Loucy (cell line): ENCODE measurements at regions not wholly inside any gene's neighbourhood (a gene's known extent, or its start where the extent isn't known, plus 50 kb on each side); places are given as distances from the start of the nearest gene placed in this dataset.

Experiments used
- CTCF ChIP-seq: fragments of 200-600 bp; sonication (generic); conservative IDR thresholded peaks from 2 replicates; pipeline ENCODE4 v1.5.1; 2014; ENCODE audit warnings: mild to moderate bottlenecking, antibody characterized with exemption, low read length
- EZH2phosphoT487 ChIP-seq: fragments of 200-600 bp; IDR thresholded peaks from 2 replicates; pipeline ENCODE4 v1.6.1; 2018; ENCODE audit warnings: antibody characterized with exemption, mild to moderate bottlenecking, moderate library complexity, borderline replicate concordance

DNA sequence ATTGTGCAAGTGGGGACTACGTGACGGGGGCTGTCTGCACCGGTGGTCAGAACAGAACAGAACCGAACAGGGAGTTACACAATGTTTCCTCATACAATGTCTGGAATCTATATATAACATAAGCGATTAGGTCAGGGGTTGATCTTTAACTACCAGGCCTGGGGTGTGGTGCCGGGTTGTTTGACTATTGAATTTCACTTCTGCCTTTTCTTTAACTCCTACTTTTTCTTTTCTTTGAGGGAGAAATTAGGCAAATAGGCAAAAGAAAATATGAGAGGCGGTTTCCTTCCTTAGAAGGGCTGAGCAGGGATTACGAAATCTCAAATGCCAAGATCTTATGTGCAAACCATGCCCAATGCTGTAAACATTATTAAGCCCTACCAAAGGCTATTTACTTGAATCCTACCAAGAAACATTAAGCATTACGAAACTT lies 140.3 kb downstream of the SLC38A6 start:
- TF ChIP-seq CTCF (no peak), EZH2phosphoT487 (no peak)
